ENCODE measurements at regions not wholly inside any gene's neighbourhood (a gene's known extent, or its start where the extent isn't known, plus 50 kb on each side); places are given as distances from the start of the nearest gene placed in this dataset.
"Not testable (repeated sequence)": the region's sequence is repeated elsewhere in the genome, so short reads cannot be mapped to it uniquely, and the experiment has no call there.

DNA sequence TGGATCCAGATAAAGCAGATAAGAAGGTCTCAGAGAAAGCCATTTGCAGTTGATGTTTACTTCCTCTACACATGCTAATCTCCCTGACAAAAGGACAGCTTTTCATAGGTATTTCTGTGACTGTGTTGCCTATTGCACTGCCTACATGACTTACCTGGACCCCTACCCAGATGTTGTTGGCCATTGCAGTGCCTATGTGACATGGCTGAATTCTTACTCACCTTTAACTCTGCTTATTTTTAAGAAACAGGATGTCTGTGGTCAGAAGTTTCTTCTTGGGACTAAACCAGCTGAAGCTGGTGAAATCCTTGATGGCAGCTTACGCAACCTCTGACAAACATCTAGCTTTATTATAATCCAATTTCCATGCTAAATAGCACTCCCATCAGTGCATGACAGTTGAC, 50.7 kb downstream of the PPIAL4D start:
- not testable (repeated sequence) for DNase-seq (ENCODE audit: low spot score)

GRCh38 chr1:145189543-145190030, 52.4 kb downstream of the PPIAL4D start:
- not testable (repeated sequence) for DNase-seq (ENCODE audit: low spot score)

GRCh38 chr1:145188869-145189542, 53.0 kb downstream of the PPIAL4D start:
- DNase-seq (ENCODE audit: low spot score) = peak; percentile 32

GRCh38 chr1:145182606-145183413, 59.2 kb downstream of the PPIAL4D start:
- DNase-seq (ENCODE audit: low spot score) = not testable (repeated sequence)

DNA sequence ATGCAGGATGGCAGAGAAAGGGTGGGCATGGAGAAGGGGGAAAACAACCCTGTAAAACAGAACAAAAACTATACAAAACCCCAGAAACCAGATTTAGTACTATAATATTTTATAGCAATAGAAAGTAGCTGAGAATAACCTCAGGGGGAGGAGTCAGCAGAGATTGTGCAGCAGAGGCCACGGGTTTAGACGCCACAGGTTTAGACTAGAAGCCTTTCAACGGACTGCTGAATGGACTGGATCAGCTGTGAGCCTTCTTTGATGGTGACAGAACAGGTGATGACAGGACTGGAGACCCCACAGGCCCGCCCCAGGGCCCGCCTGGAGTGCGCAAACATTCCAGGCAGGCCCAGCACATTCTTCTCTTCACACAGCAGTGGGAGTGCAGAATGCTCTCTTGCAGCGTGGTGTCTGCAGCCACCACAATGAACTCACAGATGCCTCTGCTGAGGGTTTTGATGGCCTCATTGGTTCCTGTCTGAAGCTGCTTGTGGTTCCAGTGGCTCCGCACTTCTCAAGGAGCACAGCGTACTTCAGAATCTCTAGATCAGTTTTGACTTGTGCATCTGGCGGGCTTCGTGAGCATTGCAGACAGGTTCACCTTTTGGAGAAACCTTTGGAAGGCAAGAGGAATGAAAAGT, 65.6 kb downstream of the PPIAL4D start:
- not testable (repeated sequence) for DNase-seq (ENCODE audit: low spot score)

DNA sequence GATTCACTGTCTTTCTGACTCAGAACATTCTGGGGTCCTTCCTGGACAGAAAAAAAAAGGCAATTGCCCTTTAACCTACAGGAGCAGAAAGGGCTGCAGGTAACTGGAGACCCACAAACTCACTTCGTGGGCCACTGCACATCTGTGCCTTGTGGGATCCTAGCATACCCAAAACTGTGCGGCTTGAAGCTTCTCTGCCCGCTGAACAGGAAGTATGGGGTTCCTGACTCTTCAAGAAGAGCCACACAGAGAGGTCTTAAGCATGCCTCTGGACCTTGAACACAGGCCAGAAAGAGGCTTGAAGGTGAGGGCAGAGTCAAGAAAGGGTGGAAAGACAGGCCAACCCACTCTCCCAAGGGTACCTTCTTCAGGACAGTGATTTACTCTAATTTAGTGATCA, 67.6 kb downstream of the PPIAL4D start:
- not testable (repeated sequence) for DNase-seq (ENCODE audit: low spot score)

GRCh38 chr1:145168220-145168848, 72.6 kb downstream of the FAM72D start:
- DNase-seq (ENCODE audit: low spot score) = not testable (repeated sequence)

GRCh38 chr1:145164360-145164759, 68.6 kb downstream of the FAM72D start:
- DNase-seq (ENCODE audit: low spot score) = not testable (repeated sequence)

Measured in kidney tubule cell (primary cell).